IMR-90 (cell line): ENCODE measurements at regions not wholly inside any gene's neighbourhood (a gene's known extent, or its start where the extent isn't known, plus 50 kb on each side); places are given as distances from the start of the nearest gene placed in this dataset.

Experiments
- ATAC-seq: fragments of 200-7000 bp; cut with Tn5 transposase; 2 replicates; pipeline ENCODE4 v1.9.1; 2020; ENCODE audit warnings: low read depth, mild to moderate bottlenecking, moderate library complexity
- BruUV-seq: library from RNA; stranded (reverse); fragments of 400-500 nt; replicated peaks from 2 replicates; lab custom pipeline; 2021; lab: Mats Ljungman, UMichigan
- CTCF ChIA-PET: fragments of 300-600 bp; formaldehyde crosslinking; extraction: SDS; loops from one replicate; lab custom pipeline; 2021; ENCODE audit warnings: antibody characterized with exemption; lab: Yijun Ruan, JAX
- POLR2A ChIA-PET: fragments of 300-600 bp; sonication (Branson Sonifier 250); formaldehyde crosslinking; loops from one replicate; lab custom pipeline; 2022; ENCODE audit warnings: antibody characterized with exemption; ENCODE audit not compliant: unreplicated experiment; lab: Charles Lee
- DNase-seq: peaks from one replicate; pipeline ENCODE4 v3.0.0; 2013
- H2AFZ ChIP-seq: replicated peaks from 2 replicates; pipeline ENCODE3; 2013; ENCODE audit warnings: low read length, mild to moderate bottlenecking; ENCODE audit not compliant: poor library complexity
- H2AK5ac ChIP-seq: 2 replicates; pipeline ENCODE4 v1.6.1; 2013; ENCODE audit warnings: low read depth, low read length, inconsistent platforms
- H2AK9ac ChIP-seq: replicated peaks from 2 replicates; pipeline ENCODE3; 2013; ENCODE audit warnings: mild to moderate bottlenecking, low read depth, low read length, moderate library complexity; ENCODE audit not compliant: poor library complexity
- H2BK120ac ChIP-seq: 2 replicates; pipeline ENCODE4 v1.6.1; 2013; ENCODE audit warnings: low read depth, low read length, inconsistent platforms
- H2BK15ac ChIP-seq: 3 replicates; pipeline ENCODE4 v1.6.1; 2013; ENCODE audit warnings: low read depth, low read length, inconsistent platforms
- H2BK20ac ChIP-seq: 2 replicates; pipeline ENCODE4 v1.6.1; 2013; ENCODE audit warnings: low read depth, mild to moderate bottlenecking, inconsistent platforms, low read length, moderate library complexity
- H2BK5ac ChIP-seq: 2 replicates; pipeline ENCODE4 v1.6.1; 2013; ENCODE audit warnings: mild to moderate bottlenecking, low read depth, low read length, inconsistent platforms; ENCODE audit not compliant: poor library complexity, severe bottlenecking
- H3K14ac ChIP-seq: replicated peaks from 2 replicates; pipeline ENCODE4 v1.6.1; 2013; ENCODE audit warnings: low read depth, low read length, inconsistent platforms
- H3K18ac ChIP-seq: 2 replicates; pipeline ENCODE4 v1.6.1; 2013; ENCODE audit warnings: low read depth, low read length, control low read depth
- H3K23ac ChIP-seq: 2 replicates; pipeline ENCODE4 v1.6.1; 2013; ENCODE audit warnings: low read depth, low read length, inconsistent platforms
- H3K27ac ChIP-seq: 2 replicates; pipeline ENCODE4 v1.5.1; 2013; ENCODE audit warnings: mild to moderate bottlenecking, control low read depth, low read length; ENCODE audit not compliant: insufficient read depth
- H3K27me3 ChIP-seq: 2 replicates; pipeline ENCODE4 v1.6.1; 2013; ENCODE audit warnings: low read length; ENCODE audit not compliant: control insufficient read depth, insufficient read depth
- H3K36me3 ChIP-seq: 2 replicates; pipeline ENCODE4 v1.6.1; 2013; ENCODE audit warnings: low read length, mixed read lengths; ENCODE audit not compliant: control insufficient read depth, insufficient read depth
- H3K4ac ChIP-seq: 2 replicates; pipeline ENCODE4 v1.6.1; 2013; ENCODE audit warnings: low read depth, low read length, inconsistent platforms
- H3K4me1 ChIP-seq: 2 replicates; pipeline ENCODE4 v1.6.1; 2013; ENCODE audit warnings: low read length, mixed read lengths; ENCODE audit not compliant: control insufficient read depth, insufficient read depth
- H3K4me2 ChIP-seq: 2 replicates; pipeline ENCODE4 v1.6.1; 2013; ENCODE audit warnings: low read depth, mild to moderate bottlenecking, control low read depth, low read length, moderate library complexity
- H3K4me3 ChIP-seq: 2 replicates; pipeline ENCODE4 v1.5.1; 2013; ENCODE audit warnings: low read depth, mild to moderate bottlenecking, control low read depth, low read length, moderate library complexity; ENCODE audit not compliant: insufficient read depth
- H3K56ac ChIP-seq: 2 replicates; pipeline ENCODE4 v1.6.1; 2013; ENCODE audit warnings: low read length, inconsistent platforms; ENCODE audit not compliant: insufficient read depth; ENCODE audit errors: extremely low read depth
- H3K79me1 ChIP-seq, 2 experiments: 2 replicates each; pipeline ENCODE4 v1.6.1; 2013; ENCODE audit warnings: low read length in 2 of 2, inconsistent platforms in 1 of 2, low read depth in 1 of 2
- H3K9ac ChIP-seq: 2 replicates; pipeline ENCODE4 v1.6.1; 2013; ENCODE audit warnings: low read depth, low read length, control low read depth
- H3K9me1 ChIP-seq: 2 replicates; pipeline ENCODE4 v1.6.1; 2013; ENCODE audit warnings: low read length, inconsistent platforms; ENCODE audit not compliant: insufficient read depth
- H3K9me3 ChIP-seq: 2 replicates; pipeline ENCODE4 v1.6.1; 2013; ENCODE audit warnings: low read length; ENCODE audit not compliant: control insufficient read depth, insufficient read depth
- H4K20me1 ChIP-seq: 2 replicates; pipeline ENCODE4 v1.6.1; 2013; ENCODE audit warnings: low read length, inconsistent platforms; ENCODE audit not compliant: insufficient read depth
- H4K5ac ChIP-seq: 2 replicates; pipeline ENCODE4 v1.6.1; 2013; ENCODE audit warnings: mild to moderate bottlenecking, low read depth, low read length, control low read depth
- H4K8ac ChIP-seq, 2 experiments: 2 replicates each; pipeline ENCODE4 v1.6.1; 2013; ENCODE audit warnings: low read depth in 2 of 2, low read length in 2 of 2, control low read depth in 1 of 2, inconsistent platforms in 1 of 2
- H4K91ac ChIP-seq: 2 replicates; pipeline ENCODE4 v1.6.1; 2013; ENCODE audit warnings: low read depth, low read length, inconsistent platforms; ENCODE audit not compliant: insufficient read depth
- BHLHE40 ChIP-seq: fragments of 150-350 bp; IDR thresholded peaks from 2 replicates; pipeline ENCODE4 v1.6.1; 2016; ENCODE audit warnings: mild to moderate bottlenecking, low read depth, low read length
- CEBPB ChIP-seq: IDR thresholded peaks from 2 replicates; pipeline ENCODE4 v1.6.1; 2012; ENCODE audit warnings: low read depth, low read length, improper control_type of control experiment
- CHD1 ChIP-seq: IDR thresholded peaks from 2 replicates; pipeline ENCODE4 v1.6.1; 2012; ENCODE audit warnings: low read depth, low read length, improper control_type of control experiment
- CTCF ChIP-seq: conservative IDR thresholded peaks from 2 replicates; pipeline ENCODE4 v1.5.1; 2012; ENCODE audit warnings: mild to moderate bottlenecking, low read depth, low read length, improper control_type of control experiment
- ELK1 ChIP-seq: fragments of 150-350 bp; IDR thresholded peaks from 2 replicates; pipeline ENCODE4 v1.6.1; 2016; ENCODE audit warnings: low read depth, mild to moderate bottlenecking, low read length, moderate library complexity, borderline replicate concordance
- FOS ChIP-seq: fragments of 150-350 bp; IDR thresholded peaks from 2 replicates; pipeline ENCODE4 v1.6.1; 2016; ENCODE audit warnings: low read depth, low read length
- MAFK ChIP-seq: IDR thresholded peaks from 2 replicates; pipeline ENCODE4 v1.6.1; 2012; ENCODE audit warnings: low read depth, low read length, improper control_type of control experiment
- MAZ ChIP-seq: IDR thresholded peaks from 2 replicates; pipeline ENCODE4 v1.6.1; 2012; ENCODE audit warnings: low read depth, mild to moderate bottlenecking, low read length, improper control_type of control experiment, moderate library complexity, borderline replicate concordance
- MXI1 ChIP-seq: IDR thresholded peaks from 2 replicates; pipeline ENCODE4 v1.6.1; 2012; ENCODE audit warnings: low read depth, mild to moderate bottlenecking, low read length, moderate library complexity, borderline replicate concordance
- NFE2L2 ChIP-seq: fragments of 150-350 bp; IDR thresholded peaks from 2 replicates; pipeline ENCODE4 v1.6.1; 2016; ENCODE audit warnings: low read depth, mild to moderate bottlenecking, low read length
- POLR2A ChIP-seq: IDR thresholded peaks from 2 replicates; pipeline ENCODE4 v1.6.1; 2012; ENCODE audit warnings: mild to moderate bottlenecking, low read depth, low read length
- RAD21 ChIP-seq: IDR thresholded peaks from 2 replicates; pipeline ENCODE4 v1.6.1; 2012; ENCODE audit warnings: low read length, improper control_type of control experiment
- RCOR1 ChIP-seq: IDR thresholded peaks from 2 replicates; pipeline ENCODE4 v1.6.1; 2012; ENCODE audit warnings: mild to moderate bottlenecking, low read length, improper control_type of control experiment; ENCODE audit not compliant: insufficient replicate concordance
- RFX5 ChIP-seq: IDR thresholded peaks from 2 replicates; pipeline ENCODE4 v1.8.0; 2012; ENCODE audit warnings: low read depth, mild to moderate bottlenecking, low read length, moderate library complexity
- SMC3 ChIP-seq: fragments of 150-350 bp; IDR thresholded peaks from 2 replicates; pipeline ENCODE4 v1.6.1; 2016; ENCODE audit warnings: low read depth, mild to moderate bottlenecking, antibody characterized with exemption, low read length, moderate library complexity
- USF2 ChIP-seq: fragments of 150-350 bp; IDR thresholded peaks from 2 replicates; pipeline ENCODE4 v1.6.1; 2017; ENCODE audit warnings: mild to moderate bottlenecking, antibody characterized with exemption, low read length, low read depth
- WGBS, 2 experiments: methylation state at CpG; one replicate each; pipeline versions ENCODE4 v1.1.5 to v1.1.7; 2013; ENCODE audit warnings: missing lambda C conversion rate in 2 of 2; ENCODE audit not compliant: insufficient read length in 1 of 2; ENCODE audit errors: extremely low coverage in 2 of 2; 5-methylcytosine and 5-hydroxymethylcytosine counted together
- dilution Hi-C: fragments of 300-500 bp; cut with HindIII; formaldehyde crosslinking; loops from one replicate; pipeline ENCODE4 v1.14.3; 2018; ENCODE audit warnings: low sequenced_read_pairs; ENCODE audit not compliant: unreplicated experiment
- in situ Hi-C: fragments of 300-500 bp; cut with MboI; formaldehyde crosslinking; loops from 3 replicates; pipeline ENCODE4 v1.14.3; 2019; ENCODE audit warnings: low sequenced_read_pairs, inconsistent platforms, mixed read lengths
- intact Hi-C: fragments of 100-400 bp; cut with micrococcal nuclease; formaldehyde crosslinking; loops from 2 replicates; pipeline ENCODE4 v1.10.0; 2022

- no peaks in the 10 kb centered on the region for H4K20me1 ChIP-seq
- no peak overlapping the region for H3K56ac ChIP-seq
- H3K4me1 ChIP-seq, result no peaks in the 10 kb centered on the region
- ChIA-PET CTCF (no interaction called here), POLR2A (no interaction called here)
- H3K9me3 ChIP-seq, result no peaks in the 10 kb centered on the region; the same call in 1 of the 2 replicates
- H3K4ac ChIP-seq, result no peak overlapping the region
- in situ Hi-C loops (no loop called here), intact Hi-C loops (no loop called here), dilution Hi-C loops (no loop called here)
- H3K9ac ChIP-seq, result no peak overlapping the region
- DNase-seq (no peak), ATAC-seq (no peak)
- H2BK15ac ChIP-seq, result no peak overlapping the region
- H3K4me2 ChIP-seq, result no peak overlapping the region
- no peak overlapping the region for H3K23ac ChIP-seq
- no peak overlapping the region for H4K8ac ChIP-seq
- no peak overlapping the region for H2BK120ac ChIP-seq
- H3K4me3 ChIP-seq, result no peak overlapping the region
- no peak overlapping the region for H4K91ac ChIP-seq
- no peak overlapping the region for H2AK5ac ChIP-seq
- no peak overlapping the region for H3K27ac ChIP-seq
- H3K36me3 ChIP-seq, result no peaks in the 10 kb centered on the region
- no peaks in the 10 kb centered on the region for H3K27me3 ChIP-seq
- H3K18ac ChIP-seq, result no peak overlapping the region
- H4K5ac ChIP-seq, result no peak overlapping the region
- no peak overlapping the region for H3K14ac ChIP-seq
- H2AK9ac ChIP-seq, result no peak overlapping the region
- TF ChIP-seq CTCF (no peak), ELK1 (no peak), POLR2A (no peak), CEBPB (no peak), RAD21 (no peak), RFX5 (no peak), FOS (no peak), NFE2L2 (no peak), MXI1 (no peak), MAFK (no peak), CHD1 (no peak), MAZ (no peak), RCOR1 (no peak), BHLHE40 (no peak), USF2 (no peak), SMC3 (no peak)
- H2BK20ac ChIP-seq, result no peak overlapping the region
- no peak overlapping the region for H2BK5ac ChIP-seq
- no TSS peak for BruUV-seq
- no peaks in the 10 kb centered on the region for H3K79me1 ChIP-seq
- no peak overlapping the region for H2AFZ ChIP-seq
- WGBS, 2 experiments, result no CpG with 5 or more reads among the region's 1 CpG
- no peaks in the 10 kb centered on the region for H3K9me1 ChIP-seq
These were observed 771.6 kb downstream of the DIPK2A start for GRCh38 chr3:144743225-144743668.
